ENCODE measurements at regions not wholly inside any gene's neighbourhood (a gene's known extent, or its start where the extent isn't known, plus 50 kb on each side); places are given as distances from the start of the nearest gene placed in this dataset.

- Mint-ChIP-seq H3K27me3 (peaks cover 22% of the 10 kb centered on the region), H3K9me3 (ENCODE audit: insufficient read depth) (no peaks in the 10 kb centered on the region), H3K27ac (no peak overlapping the region), H3K4me1 (no peaks in the 10 kb centered on the region), H3K4me3 (no peak overlapping the region)
- no peaks in the 10 kb centered on the region for H4K20me1 ChIP-seq (ENCODE audit: control insufficient read depth, insufficient read depth, low read length, poor library complexity, severe bottlenecking)
- CTCF ChIA-PET = interaction anchor here (5.2 kb wide), 1 partner anchor 874 kb away, joined by 51 read pairs; no protein-coding TSS in a partner anchor
- 91% methylated on average over 8 of the region's 8 CpGs for WGBS (ENCODE audit: insufficient coverage)
- no peaks in the 10 kb centered on the region for H3K36me3 ChIP-seq (replicated peaks in 1 of 2; ENCODE audit: control extremely low read depth in 1 of 2, control insufficient read depth in 1 of 2, extremely low read depth in 1 of 2, insufficient read depth in 2 of 2, low read length in 1 of 2)
- no peaks in the 10 kb centered on the region for H3K4me1 ChIP-seq (ENCODE audit: control insufficient read depth in 2 of 2, insufficient read depth in 2 of 2, low read length in 2 of 2)
- H3K9me3 ChIP-seq (ENCODE audit: control extremely low read depth in 1 of 3, control insufficient read depth in 2 of 3, insufficient read depth in 1 of 3, low read length in 2 of 3) = no peaks in the 10 kb centered on the region
- H3K9ac ChIP-seq (ENCODE audit: low read length) = no peak overlapping the region
- H3K27ac ChIP-seq (ENCODE audit: low read length in 2 of 2) = no peak overlapping the region
- no peaks in the 10 kb centered on the region for H3K79me2 ChIP-seq (ENCODE audit: control insufficient read depth, insufficient read depth, low read length)
- H2AFZ ChIP-seq (ENCODE audit: insufficient read depth, low read depth, low read length, poor library complexity, severe bottlenecking) = no peak overlapping the region
- no peak overlapping the region for H3K4me2 ChIP-seq (replicated peaks; ENCODE audit: low read depth, low read length, poor library complexity, severe bottlenecking)
- intact Hi-C loops (cut with micrococcal nuclease) = loop anchor here (5.0 kb wide), 1 partner anchor 1277 kb away; no protein-coding TSS in a partner anchor
- ATAC-seq (ENCODE audit: low read depth) (no peak), DNase-seq (no peak)
- H3K4me3 ChIP-seq (ENCODE audit: control extremely low read depth in 1 of 5, extremely low read depth in 1 of 5, insufficient read depth in 1 of 5, low read depth in 2 of 5, low read length in 4 of 5) = no peak overlapping the region
- no peaks in the 10 kb centered on the region for H3K27me3 ChIP-seq (replicated peaks in 1 of 4; ENCODE audit: control extremely low read depth in 1 of 4, control insufficient read depth in 3 of 4, insufficient read depth in 4 of 4, low read length in 3 of 4)
- TF ChIP-seq CTCF (IDR thresholded peaks at IDR 0.05) = no peak
- no peak for TF ChIP-seq EZH2 (IDR thresholded peaks at IDR 0.05; ENCODE audit: borderline replicate concordance, insufficient read depth, low read depth, low read length, poor library complexity, severe bottlenecking)
- POLR2A ChIA-PET = no interaction called here
Observed at GRCh38 chr17:65290616-65291015, 153.4 kb downstream of the RGS9 start.

- TF ChIP-seq CTCF (IDR thresholded peaks at IDR 0.05) (no peak), EZH2 (IDR thresholded peaks at IDR 0.05; ENCODE audit: borderline replicate concordance, insufficient read depth, low read depth, low read length, poor library complexity, severe bottlenecking) (no peak)
- no peak overlapping the region for H2AFZ ChIP-seq (ENCODE audit: insufficient read depth, low read depth, low read length, poor library complexity, severe bottlenecking)
- ATAC-seq (ENCODE audit: low read depth) = no peak
- Mint-ChIP-seq H3K4me1 (no peaks in the 10 kb centered on the region), H3K4me3 (no peak overlapping the region), H3K27ac (no peak overlapping the region), H3K27me3 (peaks cover 22% of the 10 kb centered on the region), H3K9me3 (ENCODE audit: insufficient read depth) (no peaks in the 10 kb centered on the region)
- no CpG with 5 or more reads among the region's 1 CpG for WGBS (ENCODE audit: insufficient coverage)
- no peaks in the 10 kb centered on the region for H3K4me1 ChIP-seq (ENCODE audit: control insufficient read depth in 2 of 2, insufficient read depth in 2 of 2, low read length in 2 of 2)
- no peaks in the 10 kb centered on the region for H3K79me2 ChIP-seq (ENCODE audit: control insufficient read depth, insufficient read depth, low read length)
- H3K9ac ChIP-seq (ENCODE audit: low read length) = no peak overlapping the region
- H3K4me3 ChIP-seq (ENCODE audit: control extremely low read depth in 1 of 5, extremely low read depth in 1 of 5, insufficient read depth in 1 of 5, low read depth in 2 of 5, low read length in 4 of 5) = no peak overlapping the region
- POLR2A ChIA-PET = no interaction called here
- CTCF ChIA-PET = no interaction called here
- intact Hi-C loops (cut with micrococcal nuclease) = loop anchor here (5.0 kb wide), 1 partner anchor 1277 kb away; no protein-coding TSS in a partner anchor
- H3K27ac ChIP-seq (ENCODE audit: low read length in 2 of 2) = no peak overlapping the region
- no peak overlapping the region for H3K4me2 ChIP-seq (replicated peaks; ENCODE audit: low read depth, low read length, poor library complexity, severe bottlenecking)
- no peaks in the 10 kb centered on the region for H3K36me3 ChIP-seq (replicated peaks in 1 of 2; ENCODE audit: control extremely low read depth in 1 of 2, control insufficient read depth in 1 of 2, extremely low read depth in 1 of 2, insufficient read depth in 2 of 2, low read length in 1 of 2)
- H4K20me1 ChIP-seq (ENCODE audit: control insufficient read depth, insufficient read depth, low read length, poor library complexity, severe bottlenecking) = no peaks in the 10 kb centered on the region
- H3K27me3 ChIP-seq (replicated peaks in 1 of 4; ENCODE audit: control extremely low read depth in 1 of 4, control insufficient read depth in 3 of 4, insufficient read depth in 4 of 4, low read length in 3 of 4) = no peaks in the 10 kb centered on the region
- no peak for DNase-seq
- no peaks in the 10 kb centered on the region for H3K9me3 ChIP-seq (ENCODE audit: control extremely low read depth in 1 of 3, control insufficient read depth in 2 of 3, insufficient read depth in 1 of 3, low read length in 2 of 3)
Observed at GRCh38 chr17:65290056-65290455, 152.9 kb downstream of the RGS9 start.
